CD4-positive, alpha-beta T cell (primary cell): ENCODE measurements at regions not wholly inside any gene's neighbourhood (a gene's known extent, or its start where the extent isn't known, plus 50 kb on each side); places are given as distances from the start of the nearest gene placed in this dataset.

Source experiments
- ATAC-seq: fragments of 200-7000 bp; cut with Tn5 transposase; one replicate; pipeline ENCODE4 v1.10.0; 2022; ENCODE audit warnings: mild to moderate bottlenecking; ENCODE audit not compliant: poor library complexity
- CTCF ChIA-PET: fragments of 350-600 bp; sonication (Branson Sonifier 250); formaldehyde crosslinking; loops from one replicate; lab custom pipeline; 2021; ENCODE audit warnings: antibody characterized with exemption, inconsistent platforms; lab: Charles Lee
- POLR2A ChIA-PET: fragments of 350-600 bp; sonication (Branson Sonifier 250); formaldehyde crosslinking; loops from one replicate; lab custom pipeline; 2021; ENCODE audit warnings: antibody characterized with exemption, inconsistent platforms; lab: Charles Lee
- DNase-seq, 14 experiments: peaks; one replicate each; pipeline ENCODE4 v3.0.0-alpha.2; 2013 to 2020; ENCODE audit warnings: mixed read lengths in 2 of 14
- H3K27ac ChIP-seq, 2 donors: one replicate each; pipeline versions ENCODE4 v1.5.1 to v1.7.0; 2013; ENCODE audit warnings: low read length in 2 of 2, low read depth in 1 of 2, mild to moderate bottlenecking in 1 of 2
- H3K27me3 ChIP-seq, 2 experiments: 1 replicate in 1 of 2; 2 replicates in 1 of 2; pipeline versions ENCODE4 v1.6.1 to v1.7.0; 2013; ENCODE audit warnings: low read length in 2 of 2, control low read depth in 1 of 2, mild to moderate bottlenecking in 1 of 2, moderate library complexity in 1 of 2; ENCODE audit not compliant: insufficient read depth in 2 of 2, control insufficient read depth in 1 of 2
- H3K36me3 ChIP-seq: one replicate; pipeline ENCODE4 v1.6.1; 2013; ENCODE audit warnings: low read length, control low read depth; ENCODE audit not compliant: insufficient read depth
- H3K4me1 ChIP-seq: one replicate; pipeline ENCODE4 v1.6.1; 2013; ENCODE audit warnings: low read length, control low read depth; ENCODE audit not compliant: insufficient read depth
- H3K4me3 ChIP-seq: one replicate; pipeline ENCODE4 v1.5.1; 2013; ENCODE audit warnings: mild to moderate bottlenecking, low read length, moderate library complexity
- H3K9me3 ChIP-seq, 2 experiments: 1 replicate in 1 of 2; 2 replicates in 1 of 2; pipeline versions ENCODE4 v1.6.1 to v1.7.0; 2013; ENCODE audit warnings: low read length in 2 of 2, mild to moderate bottlenecking in 2 of 2, control low read depth in 1 of 2, moderate library complexity in 1 of 2; ENCODE audit not compliant: control insufficient read depth in 1 of 2, insufficient read depth in 1 of 2
- H3K27ac Mint-ChIP-seq: one replicate; pipeline ENCODE4 v1.8.0; 2020; ENCODE audit warnings: mixed read lengths
- H3K27me3 Mint-ChIP-seq: one replicate; pipeline ENCODE4 v1.8.0; 2021; ENCODE audit warnings: mixed read lengths
- H3K36me3 Mint-ChIP-seq: one replicate; pipeline ENCODE4 v1.8.0; 2021; ENCODE audit warnings: low read depth, mixed read lengths
- H3K4me1 Mint-ChIP-seq: one replicate; pipeline ENCODE4 v1.8.0; 2021; ENCODE audit warnings: low read depth, mixed read lengths
- H3K4me3 Mint-ChIP-seq: one replicate; pipeline ENCODE4 v1.8.0; 2020; ENCODE audit warnings: mild to moderate bottlenecking, mixed read lengths
- H3K9me3 Mint-ChIP-seq: one replicate; pipeline ENCODE4 v1.8.0; 2020; ENCODE audit warnings: mixed read lengths
- CTCF ChIP-seq: fragments of 200-600 bp; IDR thresholded peaks from one replicate; pipeline ENCODE4 v1.8.0; 2022; ENCODE audit warnings: antibody characterized with exemption, mild to moderate bottlenecking
- intact Hi-C, 2 experiments: fragments of 100-400 bp; cut with DNase I in 1 of 2; cut with micrococcal nuclease in 1 of 2; formaldehyde crosslinking; loops; one replicate each; pipeline versions ENCODE4 v1.15.1 to v1.9.0; 2023 to 2025; cut with DNase I, micrococcal nuclease

GRCh38 chr5:166716856-166717492 lies 1574.5 kb upstream of the WWC1 start:
- TF ChIP-seq CTCF: no peak
- no peak overlapping the region for H3K27ac Mint-ChIP-seq
- ATAC-seq (no peak), DNase-seq (no peak)
- peaks cover 0 to 8% of the 10 kb centered on the region in 2 experiments for H3K9me3 ChIP-seq
- H3K9me3 Mint-ChIP-seq: peaks cover 10% of the 10 kb centered on the region
- intact Hi-C loops: no loop called here
- H3K4me1 ChIP-seq: no peaks in the 10 kb centered on the region
- ChIA-PET POLR2A (no interaction called here), CTCF (no interaction called here)
- H3K36me3 Mint-ChIP-seq: no peaks in the 10 kb centered on the region
- H3K27me3 ChIP-seq: no peaks in the 10 kb centered on the region
- no peak overlapping the region for H3K4me3 ChIP-seq
- H3K4me3 Mint-ChIP-seq: no peak overlapping the region
- H3K36me3 ChIP-seq: no peaks in the 10 kb centered on the region
- no peak overlapping the region for H3K27ac ChIP-seq
- H3K4me1 Mint-ChIP-seq: no peaks in the 10 kb centered on the region
- H3K27me3 Mint-ChIP-seq: no peaks in the 10 kb centered on the region

GRCh38 chr5:166719991-166720390 lies 1571.5 kb upstream of the WWC1 start:
- Mint-ChIP-seq H3K27ac (no peak overlapping the region), H3K4me3 (no peak overlapping the region), H3K27me3 (no peaks in the 10 kb centered on the region), H3K36me3 (no peaks in the 10 kb centered on the region), H3K4me1 (no peaks in the 10 kb centered on the region), H3K9me3 (peaks cover 10% of the 10 kb centered on the region)
- Histone ChIP-seq H3K4me3 (no peak overlapping the region), H3K9me3 (peaks cover 0 to 8% of the 10 kb centered on the region in 2 experiments), H3K27me3 (no peaks in the 10 kb centered on the region), H3K27ac (no peak overlapping the region), H3K4me1 (no peaks in the 10 kb centered on the region), H3K36me3 (no peaks in the 10 kb centered on the region)
- CTCF ChIA-PET: no interaction called here
- POLR2A ChIA-PET: no interaction called here
- ATAC-seq (no peak), DNase-seq (no peak)
- intact Hi-C loops: no loop called here
- no peak for TF ChIP-seq CTCF

DNA sequence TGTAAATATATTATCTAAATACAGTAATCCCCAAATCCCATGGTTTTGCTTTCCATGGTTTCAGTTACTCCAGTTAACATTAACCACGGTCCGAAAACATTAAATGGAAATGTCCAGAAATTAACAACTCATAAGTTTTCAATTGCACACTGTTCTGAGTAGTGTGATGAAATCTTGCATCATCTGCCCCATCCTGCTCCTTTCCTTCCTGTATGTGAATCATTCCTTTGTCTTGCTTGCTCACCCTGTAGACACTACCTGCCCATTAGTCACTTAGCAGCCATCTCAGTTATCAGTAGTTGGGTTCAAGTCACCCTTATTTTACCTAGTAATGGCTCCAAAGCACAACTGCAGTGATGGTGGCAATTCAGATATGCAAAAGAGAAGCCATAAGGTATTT lies 1568.5 kb upstream of the WWC1 start:
- no peak overlapping the region for H3K4me3 ChIP-seq
- Mint-ChIP-seq H3K27me3 (no peaks in the 10 kb centered on the region), H3K4me3 (no peak overlapping the region), H3K4me1 (no peaks in the 10 kb centered on the region), H3K9me3 (peaks cover 12% of the 10 kb centered on the region), H3K36me3 (no peaks in the 10 kb centered on the region), H3K27ac (no peak overlapping the region)
- H3K36me3 ChIP-seq: no peaks in the 10 kb centered on the region
- no peaks in the 10 kb centered on the region for H3K27me3 ChIP-seq
- no peak for ATAC-seq
- POLR2A ChIA-PET: no interaction called here
- intact Hi-C loops: no loop called here
- H3K9me3 ChIP-seq: peaks cover 0 to 3% of the 10 kb centered on the region in 2 experiments
- DNase-seq: no peak
- no peak overlapping the region for H3K27ac ChIP-seq
- CTCF ChIA-PET: no interaction called here
- no peaks in the 10 kb centered on the region for H3K4me1 ChIP-seq
- TF ChIP-seq CTCF: no peak
